GM23338 (cell line): ENCODE measurements at regions not wholly inside any gene's neighbourhood (a gene's known extent, or its start where the extent isn't known, plus 50 kb on each side); places are given as distances from the start of the nearest gene placed in this dataset.

ENCODE experiments used
- ATAC-seq: fragments of 200-7000 bp; cut with Tn5 transposase; 3 replicates; pipeline ENCODE4 v1.9.1; 2020
- DNase-seq: peaks from one replicate; pipeline ENCODE4 v3.0.0-alpha.2; 2015; ENCODE audit warnings: low spot score
- H2AFZ ChIP-seq: fragments of 200-600 bp; sonication (generic); 2 replicates; pipeline ENCODE4 v1.8.0; 2016; ENCODE audit warnings: antibody characterized with exemption, mild to moderate bottlenecking, moderate library complexity
- H3F3A ChIP-seq: fragments of 200-600 bp; sonication (generic); replicated peaks from 2 replicates; pipeline ENCODE4 v1.8.0; 2017; ENCODE audit warnings: antibody characterized with exemption, mixed run types, low read depth
- H3K27ac ChIP-seq: fragments of 200-600 bp; sonication (generic); 2 replicates; pipeline ENCODE4 v1.6.1; 2016; ENCODE audit warnings: low read depth
- H3K27me3 ChIP-seq: fragments of 200-600 bp; sonication (generic); 2 replicates; pipeline ENCODE4 v1.8.0; 2016; ENCODE audit warnings: mild to moderate bottlenecking, mixed run types, moderate library complexity; ENCODE audit not compliant: insufficient read depth
- H3K36me3 ChIP-seq: fragments of 200-600 bp; sonication (generic); 2 replicates; pipeline ENCODE4 v1.8.0; 2016; ENCODE audit warnings: mild to moderate bottlenecking; ENCODE audit not compliant: insufficient read depth
- H3K4me1 ChIP-seq: fragments of 200-600 bp; sonication (generic); 2 replicates; pipeline ENCODE4 v1.8.0; 2016; ENCODE audit warnings: mild to moderate bottlenecking, moderate library complexity; ENCODE audit not compliant: insufficient read depth
- H3K4me2 ChIP-seq: fragments of 200-600 bp; sonication (generic); 2 replicates; pipeline ENCODE4 v1.7.1; 2017; ENCODE audit warnings: mixed run types
- H3K4me3 ChIP-seq: fragments of 200-600 bp; sonication (generic); 2 replicates; pipeline ENCODE4 v1.6.1; 2016; ENCODE audit warnings: mixed run types
- H3K79me2 ChIP-seq: fragments of 200-600 bp; sonication (generic); replicated peaks from 2 replicates; pipeline ENCODE4 v1.8.0; 2017; ENCODE audit warnings: mild to moderate bottlenecking; ENCODE audit not compliant: insufficient read depth
- H3K9me2 ChIP-seq: fragments of 200-600 bp; sonication (generic); 2 replicates; pipeline ENCODE4 v1.8.0; 2017; ENCODE audit not compliant: insufficient read depth
- H4K20me1 ChIP-seq: fragments of 200-600 bp; sonication (generic); replicated peaks from 2 replicates; pipeline ENCODE4 v1.8.0; 2017; ENCODE audit warnings: mild to moderate bottlenecking; ENCODE audit not compliant: insufficient read depth
- H3K27ac Mint-ChIP-seq: 2 replicates; pipeline ENCODE4 v1.8.0; 2020; ENCODE audit warnings: inconsistent platforms, mild to moderate bottlenecking, moderate library complexity, mixed read lengths
- H3K27me3 Mint-ChIP-seq: 3 replicates; pipeline ENCODE4 v1.8.0; 2022; ENCODE audit warnings: low read depth, mild to moderate bottlenecking, moderate library complexity, mixed read lengths, inconsistent platforms; ENCODE audit not compliant: insufficient read depth, poor library complexity
- H3K36me3 Mint-ChIP-seq: 3 replicates; pipeline ENCODE4 v1.8.0; 2021; ENCODE audit warnings: low read depth, mild to moderate bottlenecking, inconsistent platforms, moderate library complexity, mixed read lengths
- H3K4me1 Mint-ChIP-seq: 3 replicates; pipeline ENCODE4 v1.8.0; 2020; ENCODE audit warnings: mild to moderate bottlenecking, inconsistent platforms, mixed read lengths
- H3K4me3 Mint-ChIP-seq: 3 replicates; pipeline ENCODE4 v1.8.0; 2021; ENCODE audit warnings: moderate library complexity, mild to moderate bottlenecking, inconsistent platforms, mixed read lengths
- H3K9me3 Mint-ChIP-seq: 3 replicates; pipeline ENCODE4 v1.8.0; 2020; ENCODE audit warnings: moderate library complexity, mild to moderate bottlenecking, inconsistent platforms, mixed read lengths
- CREB1 ChIP-seq: fragments of 250-450 bp; sonication (Bioruptor Pico); IDR thresholded peaks from 2 replicates; pipeline ENCODE4 v1.5.0; 2020; ENCODE audit warnings: low read depth, mild to moderate bottlenecking, moderate library complexity
- EZH2 ChIP-seq: fragments of 200-600 bp; sonication (generic); IDR thresholded peaks from one replicate; pipeline ENCODE4 v1.8.0; 2017; ENCODE audit warnings: antibody characterized with exemption, mild to moderate bottlenecking, low read depth; ENCODE audit not compliant: unreplicated experiment
- EZH2phosphoT487 ChIP-seq: fragments of 200-600 bp; sonication (generic); IDR thresholded peaks from one replicate; pipeline ENCODE4 v1.8.1; 2018; ENCODE audit warnings: antibody characterized with exemption; ENCODE audit not compliant: unreplicated experiment
- JUNB ChIP-seq: IDR thresholded peaks from one replicate; pipeline ENCODE4 v1.6.1; 2016; ENCODE audit warnings: antibody characterized with exemption; ENCODE audit not compliant: unreplicated experiment
- NANOG ChIP-seq: IDR thresholded peaks from 2 replicates; pipeline ENCODE4 v1.6.1; 2016; ENCODE audit warnings: antibody characterized with exemption, borderline replicate concordance
- POLR2AphosphoS5 ChIP-seq: IDR thresholded peaks from 2 replicates; pipeline ENCODE4 v1.6.1; 2016; ENCODE audit warnings: antibody characterized with exemption, low read depth
- STAT1 ChIP-seq: IDR thresholded peaks from one replicate; pipeline ENCODE4 v1.6.1; 2016; ENCODE audit warnings: antibody characterized with exemption; ENCODE audit not compliant: unreplicated experiment
- ZNF114 ChIP-seq: fragments of 250-450 bp; sonication (Bioruptor Pico); IDR thresholded peaks from 2 replicates; pipeline ENCODE4 v1.5.0; 2020; ENCODE audit warnings: mild to moderate bottlenecking, moderate library complexity
- ZNF331 ChIP-seq: fragments of 250-450 bp; sonication (Bioruptor Pico); IDR thresholded peaks from 2 replicates; pipeline ENCODE4 v1.5.0; 2020; ENCODE audit warnings: low read depth, mild to moderate bottlenecking, moderate library complexity
- TF ChIP-seq, protein P1 (sequence below): IDR thresholded peaks from one replicate; pipeline ENCODE4 v1.6.1; 2018; ENCODE audit warnings: antibody characterized with exemption; ENCODE audit not compliant: unreplicated experiment
- TF ChIP-seq, protein P2 (sequence below): IDR thresholded peaks from 2 replicates; pipeline ENCODE4 v1.6.1; 2016; ENCODE audit warnings: antibody characterized with exemption
- TF ChIP-seq, protein P3 (sequence below): fragments of 250-450 bp; sonication (Bioruptor Pico); IDR thresholded peaks from 2 replicates; pipeline ENCODE4 v1.5.0; 2020; ENCODE audit warnings: mild to moderate bottlenecking, moderate library complexity
- TF ChIP-seq, protein P4 (sequence below), 2 experiments: fragments of 200-600 bp in 1 of 2; sonication (generic) in 1 of 2; conservative IDR thresholded peaks; 2 replicates each; pipeline versions ENCODE4 v1.5.1 to v1.6.1; 2016 to 2017; ENCODE audit warnings: antibody characterized with exemption in 2 of 2, low read depth in 2 of 2, mild to moderate bottlenecking in 2 of 2, moderate library complexity in 1 of 2

DNA sequence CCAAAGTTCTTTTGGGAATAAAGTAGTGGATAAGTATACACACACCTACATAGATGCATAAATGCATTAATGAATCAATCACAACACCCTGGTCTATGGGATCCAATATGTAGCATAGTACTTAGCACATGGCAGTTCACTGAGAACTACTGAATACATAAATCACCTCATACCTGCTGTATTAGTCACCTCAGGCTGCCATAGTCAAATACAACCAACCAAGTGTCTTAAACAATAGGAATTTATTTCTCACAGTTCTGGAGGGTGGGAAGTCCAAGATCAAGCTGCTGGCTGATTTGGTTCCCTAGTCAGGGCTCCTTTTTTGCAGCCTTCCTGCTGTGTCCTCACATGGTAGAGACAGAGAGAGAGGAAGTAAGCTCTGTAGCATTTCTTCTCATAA is 228.2 kb downstream of the NHLRC3 start:
- DNase-seq (no peak), ATAC-seq (no peak)
- Histone ChIP-seq H2AFZ (no peak overlapping the region), H3K27ac (no peak overlapping the region), H3K9me2 (no peaks in the 10 kb centered on the region), H3K79me2 (no peaks in the 10 kb centered on the region), H3F3A (no peaks in the 10 kb centered on the region), H3K4me2 (no peak overlapping the region), H3K4me1 (no peaks in the 10 kb centered on the region), H4K20me1 (no peaks in the 10 kb centered on the region), H3K36me3 (no peaks in the 10 kb centered on the region), H3K27me3 (0 out of 2 replicates have a peak, but pooled peaks cover 5% of the 10 kb centered on the region), H3K4me3 (no peak overlapping the region)
- H3K9me3 Mint-ChIP-seq, result peaks cover 7% of the 10 kb centered on the region
- no peak overlapping the region for H3K27ac Mint-ChIP-seq
- no peaks in the 10 kb centered on the region for H3K4me1 Mint-ChIP-seq
- peaks cover 3% of the 10 kb centered on the region; the same call in 1 of the 3 replicates for H3K36me3 Mint-ChIP-seq
- no peaks in the 10 kb centered on the region for H3K27me3 Mint-ChIP-seq
- TF ChIP-seq NANOG (no peak), EZH2phosphoT487 (no peak), CREB1 (CRISPR knock-in tag) (no peak), STAT1 (no peak), ZNF331 (CRISPR knock-in tag) (no peak), ZNF114 (no peak), JUNB (no peak), POLR2AphosphoS5 (no peak), EZH2 (no peak)
- TF ChIP-seq, protein P1, sequence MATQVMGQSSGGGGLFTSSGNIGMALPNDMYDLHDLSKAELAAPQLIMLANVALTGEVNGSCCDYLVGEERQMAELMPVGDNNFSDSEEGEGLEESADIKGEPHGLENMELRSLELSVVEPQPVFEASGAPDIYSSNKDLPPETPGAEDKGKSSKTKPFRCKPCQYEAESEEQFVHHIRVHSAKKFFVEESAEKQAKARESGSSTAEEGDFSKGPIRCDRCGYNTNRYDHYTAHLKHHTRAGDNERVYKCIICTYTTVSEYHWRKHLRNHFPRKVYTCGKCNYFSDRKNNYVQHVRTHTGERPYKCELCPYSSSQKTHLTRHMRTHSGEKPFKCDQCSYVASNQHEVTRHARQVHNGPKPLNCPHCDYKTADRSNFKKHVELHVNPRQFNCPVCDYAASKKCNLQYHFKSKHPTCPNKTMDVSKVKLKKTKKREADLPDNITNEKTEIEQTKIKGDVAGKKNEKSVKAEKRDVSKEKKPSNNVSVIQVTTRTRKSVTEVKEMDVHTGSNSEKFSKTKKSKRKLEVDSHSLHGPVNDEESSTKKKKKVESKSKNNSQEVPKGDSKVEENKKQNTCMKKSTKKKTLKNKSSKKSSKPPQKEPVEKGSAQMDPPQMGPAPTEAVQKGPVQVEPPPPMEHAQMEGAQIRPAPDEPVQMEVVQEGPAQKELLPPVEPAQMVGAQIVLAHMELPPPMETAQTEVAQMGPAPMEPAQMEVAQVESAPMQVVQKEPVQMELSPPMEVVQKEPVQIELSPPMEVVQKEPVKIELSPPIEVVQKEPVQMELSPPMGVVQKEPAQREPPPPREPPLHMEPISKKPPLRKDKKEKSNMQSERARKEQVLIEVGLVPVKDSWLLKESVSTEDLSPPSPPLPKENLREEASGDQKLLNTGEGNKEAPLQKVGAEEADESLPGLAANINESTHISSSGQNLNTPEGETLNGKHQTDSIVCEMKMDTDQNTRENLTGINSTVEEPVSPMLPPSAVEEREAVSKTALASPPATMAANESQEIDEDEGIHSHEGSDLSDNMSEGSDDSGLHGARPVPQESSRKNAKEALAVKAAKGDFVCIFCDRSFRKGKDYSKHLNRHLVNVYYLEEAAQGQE, result no peak
- TF ChIP-seq, protein P2, sequence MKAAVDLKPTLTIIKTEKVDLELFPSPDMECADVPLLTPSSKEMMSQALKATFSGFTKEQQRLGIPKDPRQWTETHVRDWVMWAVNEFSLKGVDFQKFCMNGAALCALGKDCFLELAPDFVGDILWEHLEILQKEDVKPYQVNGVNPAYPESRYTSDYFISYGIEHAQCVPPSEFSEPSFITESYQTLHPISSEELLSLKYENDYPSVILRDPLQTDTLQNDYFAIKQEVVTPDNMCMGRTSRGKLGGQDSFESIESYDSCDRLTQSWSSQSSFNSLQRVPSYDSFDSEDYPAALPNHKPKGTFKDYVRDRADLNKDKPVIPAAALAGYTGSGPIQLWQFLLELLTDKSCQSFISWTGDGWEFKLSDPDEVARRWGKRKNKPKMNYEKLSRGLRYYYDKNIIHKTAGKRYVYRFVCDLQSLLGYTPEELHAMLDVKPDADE, result no peak
- TF ChIP-seq, protein P3, sequence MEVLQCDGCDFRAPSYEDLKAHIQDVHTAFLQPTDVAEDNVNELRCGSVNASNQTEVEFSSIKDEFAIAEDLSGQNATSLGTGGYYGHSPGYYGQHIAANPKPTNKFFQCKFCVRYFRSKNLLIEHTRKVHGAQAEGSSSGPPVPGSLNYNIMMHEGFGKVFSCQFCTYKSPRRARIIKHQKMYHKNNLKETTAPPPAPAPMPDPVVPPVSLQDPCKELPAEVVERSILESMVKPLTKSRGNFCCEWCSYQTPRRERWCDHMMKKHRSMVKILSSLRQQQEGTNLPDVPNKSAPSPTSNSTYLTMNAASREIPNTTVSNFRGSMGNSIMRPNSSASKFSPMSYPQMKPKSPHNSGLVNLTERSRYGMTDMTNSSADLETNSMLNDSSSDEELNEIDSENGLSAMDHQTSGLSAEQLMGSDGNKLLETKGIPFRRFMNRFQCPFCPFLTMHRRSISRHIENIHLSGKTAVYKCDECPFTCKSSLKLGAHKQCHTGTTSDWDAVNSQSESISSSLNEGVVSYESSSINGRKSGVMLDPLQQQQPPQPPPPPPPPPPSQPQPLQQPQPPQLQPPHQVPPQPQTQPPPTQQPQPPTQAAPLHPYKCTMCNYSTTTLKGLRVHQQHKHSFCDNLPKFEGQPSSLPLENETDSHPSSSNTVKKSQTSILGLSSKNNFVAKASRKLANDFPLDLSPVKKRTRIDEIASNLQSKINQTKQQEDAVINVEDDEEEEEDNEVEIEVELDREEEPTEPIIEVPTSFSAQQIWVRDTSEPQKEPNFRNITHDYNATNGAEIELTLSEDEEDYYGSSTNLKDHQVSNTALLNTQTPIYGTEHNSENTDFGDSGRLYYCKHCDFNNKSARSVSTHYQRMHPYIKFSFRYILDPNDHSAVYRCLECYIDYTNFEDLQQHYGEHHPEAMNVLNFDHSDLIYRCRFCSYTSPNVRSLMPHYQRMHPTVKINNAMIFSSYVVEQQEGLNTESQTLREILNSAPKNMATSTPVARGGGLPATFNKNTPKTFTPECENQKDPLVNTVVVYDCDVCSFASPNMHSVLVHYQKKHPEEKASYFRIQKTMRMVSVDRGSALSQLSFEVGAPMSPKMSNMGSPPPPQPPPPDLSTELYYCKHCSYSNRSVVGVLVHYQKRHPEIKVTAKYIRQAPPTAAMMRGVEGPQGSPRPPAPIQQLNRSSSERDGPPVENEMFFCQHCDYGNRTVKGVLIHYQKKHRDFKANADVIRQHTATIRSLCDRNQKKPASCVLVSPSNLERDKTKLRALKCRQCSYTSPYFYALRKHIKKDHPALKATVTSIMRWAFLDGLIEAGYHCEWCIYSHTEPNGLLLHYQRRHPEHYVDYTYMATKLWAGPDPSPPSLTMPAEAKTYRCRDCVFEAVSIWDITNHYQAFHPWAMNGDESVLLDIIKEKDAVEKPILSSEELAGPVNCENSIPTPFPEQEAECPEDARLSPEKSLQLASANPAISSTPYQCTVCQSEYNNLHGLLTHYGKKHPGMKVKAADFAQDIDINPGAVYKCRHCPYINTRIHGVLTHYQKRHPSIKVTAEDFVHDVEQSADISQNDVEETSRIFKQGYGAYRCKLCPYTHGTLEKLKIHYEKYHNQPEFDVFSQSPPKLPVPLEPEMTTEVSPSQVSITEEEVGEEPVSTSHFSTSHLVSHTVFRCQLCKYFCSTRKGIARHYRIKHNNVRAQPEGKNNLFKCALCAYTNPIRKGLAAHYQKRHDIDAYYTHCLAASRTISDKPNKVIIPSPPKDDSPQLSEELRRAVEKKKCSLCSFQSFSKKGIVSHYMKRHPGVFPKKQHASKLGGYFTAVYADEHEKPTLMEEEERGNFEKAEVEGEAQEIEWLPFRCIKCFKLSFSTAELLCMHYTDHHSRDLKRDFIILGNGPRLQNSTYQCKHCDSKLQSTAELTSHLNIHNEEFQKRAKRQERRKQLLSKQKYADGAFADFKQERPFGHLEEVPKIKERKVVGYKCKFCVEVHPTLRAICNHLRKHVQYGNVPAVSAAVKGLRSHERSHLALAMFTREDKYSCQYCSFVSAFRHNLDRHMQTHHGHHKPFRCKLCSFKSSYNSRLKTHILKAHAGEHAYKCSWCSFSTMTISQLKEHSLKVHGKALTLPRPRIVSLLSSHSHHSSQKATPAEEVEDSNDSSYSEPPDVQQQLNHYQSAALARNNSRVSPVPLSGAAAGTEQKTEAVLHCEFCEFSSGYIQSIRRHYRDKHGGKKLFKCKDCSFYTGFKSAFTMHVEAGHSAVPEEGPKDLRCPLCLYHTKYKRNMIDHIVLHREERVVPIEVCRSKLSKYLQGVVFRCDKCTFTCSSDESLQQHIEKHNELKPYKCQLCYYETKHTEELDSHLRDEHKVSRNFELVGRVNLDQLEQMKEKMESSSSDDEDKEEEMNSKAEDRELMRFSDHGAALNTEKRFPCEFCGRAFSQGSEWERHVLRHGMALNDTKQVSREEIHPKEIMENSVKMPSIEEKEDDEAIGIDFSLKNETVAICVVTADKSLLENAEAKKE, result no peak
- TF ChIP-seq, protein P4, sequence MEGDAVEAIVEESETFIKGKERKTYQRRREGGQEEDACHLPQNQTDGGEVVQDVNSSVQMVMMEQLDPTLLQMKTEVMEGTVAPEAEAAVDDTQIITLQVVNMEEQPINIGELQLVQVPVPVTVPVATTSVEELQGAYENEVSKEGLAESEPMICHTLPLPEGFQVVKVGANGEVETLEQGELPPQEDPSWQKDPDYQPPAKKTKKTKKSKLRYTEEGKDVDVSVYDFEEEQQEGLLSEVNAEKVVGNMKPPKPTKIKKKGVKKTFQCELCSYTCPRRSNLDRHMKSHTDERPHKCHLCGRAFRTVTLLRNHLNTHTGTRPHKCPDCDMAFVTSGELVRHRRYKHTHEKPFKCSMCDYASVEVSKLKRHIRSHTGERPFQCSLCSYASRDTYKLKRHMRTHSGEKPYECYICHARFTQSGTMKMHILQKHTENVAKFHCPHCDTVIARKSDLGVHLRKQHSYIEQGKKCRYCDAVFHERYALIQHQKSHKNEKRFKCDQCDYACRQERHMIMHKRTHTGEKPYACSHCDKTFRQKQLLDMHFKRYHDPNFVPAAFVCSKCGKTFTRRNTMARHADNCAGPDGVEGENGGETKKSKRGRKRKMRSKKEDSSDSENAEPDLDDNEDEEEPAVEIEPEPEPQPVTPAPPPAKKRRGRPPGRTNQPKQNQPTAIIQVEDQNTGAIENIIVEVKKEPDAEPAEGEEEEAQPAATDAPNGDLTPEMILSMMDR (conservative IDR thresholded peaks at IDR 0.05; ENCODE audit: low read depth in 2 of 2), result no peak
- no peak overlapping the region for H3K4me3 Mint-ChIP-seq
